ENCODE measurements at regions not wholly inside any gene's neighbourhood (a gene's known extent, or its start where the extent isn't known, plus 50 kb on each side); places are given as distances from the start of the nearest gene placed in this dataset.

DNA sequence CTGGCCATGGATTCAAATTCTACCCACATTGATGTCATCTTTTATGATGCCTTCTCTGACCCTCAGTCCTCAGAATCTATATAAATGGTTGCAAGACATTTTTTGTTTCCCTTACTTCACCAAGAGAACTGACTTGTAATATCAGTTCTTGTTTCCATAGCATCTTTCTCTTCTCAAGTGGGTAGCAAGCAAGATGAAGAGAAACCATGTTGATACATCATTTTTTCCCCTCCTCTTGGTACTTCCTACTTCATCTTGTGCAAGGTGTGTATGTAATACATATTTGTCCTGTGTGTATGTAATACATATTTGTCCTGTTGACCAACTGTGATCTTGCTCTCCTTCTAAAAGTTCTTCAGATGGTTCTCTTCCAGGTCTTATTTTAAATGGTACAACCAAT lies 348.6 kb downstream of the PTEN start:
- H3K4me1 ChIP-seq (ENCODE audit: insufficient read depth, low read length): no peaks in the 10 kb centered on the region
- H3K9me3 ChIP-seq (ENCODE audit: low read depth, low read length): no peaks in the 10 kb centered on the region
- H3K27me3 ChIP-seq (ENCODE audit: insufficient read depth, low read length): no peaks in the 10 kb centered on the region
- H3K4me3 ChIP-seq (ENCODE audit: low read length): no peak overlapping the region

DNA sequence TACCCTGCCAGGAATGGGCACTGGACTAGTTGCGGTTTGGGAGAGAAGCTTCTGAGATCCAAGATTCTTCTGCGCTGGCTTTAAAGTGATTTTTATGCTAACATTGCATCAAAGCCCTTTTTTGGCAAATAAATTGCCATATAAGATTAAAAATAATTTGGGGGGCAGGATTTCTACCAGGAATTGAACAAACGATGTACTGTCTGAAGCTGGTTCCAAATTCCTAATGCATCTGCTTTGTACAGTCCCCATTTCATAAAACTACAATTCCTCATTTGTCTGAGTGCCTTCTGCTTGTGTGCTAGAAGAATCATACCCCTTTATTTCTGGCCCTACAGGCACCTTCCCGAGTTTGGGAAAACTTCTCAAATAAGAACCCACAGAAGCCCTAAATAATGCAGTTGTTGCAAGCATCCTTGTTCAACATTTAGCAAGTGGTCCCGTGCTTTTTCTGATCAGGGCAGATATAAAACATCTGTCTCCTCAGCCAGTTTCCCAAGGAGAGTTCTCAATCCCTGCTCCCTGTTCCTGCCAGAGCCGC lies 349.7 kb downstream of the PTEN start:
- Histone ChIP-seq H3K27me3 (ENCODE audit: insufficient read depth, low read length) (no peaks in the 10 kb centered on the region), H3K4me1 (ENCODE audit: insufficient read depth, low read length) (no peaks in the 10 kb centered on the region), H3K9me3 (ENCODE audit: low read depth, low read length) (no peaks in the 10 kb centered on the region), H3K4me3 (ENCODE audit: low read length) (no peak overlapping the region)

DNA sequence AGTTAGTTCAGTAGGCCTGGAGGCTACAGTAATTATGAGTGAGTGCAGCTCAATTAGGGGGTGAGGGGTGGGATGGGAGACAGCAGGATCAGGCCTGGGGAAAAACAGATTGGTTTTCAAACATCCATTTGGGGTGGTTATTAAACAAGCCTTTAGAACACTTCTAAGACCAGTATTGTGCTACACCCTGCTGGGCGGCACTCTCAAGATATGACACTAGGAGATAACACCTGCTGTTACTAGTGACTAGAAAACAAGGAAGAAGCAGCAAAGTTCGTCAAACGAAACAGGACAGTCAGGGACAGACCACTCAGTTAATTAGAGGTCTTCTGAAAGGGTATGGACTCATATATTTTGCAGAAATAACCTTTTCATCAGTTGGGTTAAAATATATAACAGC lies 353.6 kb downstream of the PTEN start:
- Histone ChIP-seq H3K9me3 (ENCODE audit: low read depth, low read length) (no peaks in the 10 kb centered on the region), H3K27me3 (ENCODE audit: insufficient read depth, low read length) (no peaks in the 10 kb centered on the region), H3K4me1 (ENCODE audit: insufficient read depth, low read length) (no peaks in the 10 kb centered on the region), H3K4me3 (ENCODE audit: low read length) (no peak overlapping the region)

DNA sequence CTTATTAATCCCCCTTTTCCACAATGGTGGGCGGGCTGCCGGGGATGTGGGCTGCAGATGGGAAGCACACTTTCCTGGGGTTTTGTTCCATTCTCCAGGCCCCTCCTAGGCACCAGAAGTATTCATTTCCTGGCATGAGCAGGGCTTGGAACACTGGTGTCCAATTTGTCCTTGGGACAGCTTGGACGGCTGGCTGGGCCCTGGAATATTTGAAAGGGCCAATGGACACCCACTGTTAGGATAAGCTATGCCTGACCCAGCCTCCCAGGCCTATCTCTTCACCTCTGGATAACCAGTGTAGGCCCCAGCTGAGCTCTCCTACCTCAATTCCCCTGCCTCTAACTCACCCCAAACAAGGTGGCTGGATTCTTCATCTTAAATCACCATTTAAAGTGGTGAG lies 354.9 kb downstream of the PTEN start:
- Histone ChIP-seq H3K9me3 (ENCODE audit: low read depth, low read length) (no peaks in the 10 kb centered on the region), H3K27me3 (ENCODE audit: insufficient read depth, low read length) (no peaks in the 10 kb centered on the region), H3K4me1 (ENCODE audit: insufficient read depth, low read length) (no peaks in the 10 kb centered on the region), H3K4me3 (ENCODE audit: low read length) (no peak overlapping the region)

DNA sequence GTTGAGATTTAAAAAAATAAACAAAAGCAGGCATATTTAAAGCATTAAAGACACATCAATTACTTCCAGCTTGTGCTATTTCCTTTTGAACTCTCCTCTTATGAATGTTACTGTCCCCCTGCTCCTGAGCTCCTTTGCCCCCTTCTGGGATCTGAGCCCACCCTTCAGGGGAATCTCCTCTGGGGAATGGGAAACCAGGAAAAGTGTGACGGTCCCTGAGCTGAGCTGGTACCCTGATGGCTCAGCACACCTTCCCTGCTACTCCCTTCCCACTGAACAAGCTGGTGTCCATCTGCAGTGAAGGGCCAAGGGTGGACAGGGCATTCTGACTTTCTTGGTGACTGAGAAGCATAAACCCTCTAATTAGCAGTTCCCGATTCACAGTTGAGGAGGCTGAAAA lies 356.3 kb downstream of the PTEN start:
- Histone ChIP-seq H3K27me3 (ENCODE audit: insufficient read depth, low read length) (no peaks in the 10 kb centered on the region), H3K4me1 (ENCODE audit: insufficient read depth, low read length) (no peaks in the 10 kb centered on the region), H3K4me3 (ENCODE audit: low read length) (no peak overlapping the region), H3K9me3 (ENCODE audit: low read depth, low read length) (no peaks in the 10 kb centered on the region)

DNA sequence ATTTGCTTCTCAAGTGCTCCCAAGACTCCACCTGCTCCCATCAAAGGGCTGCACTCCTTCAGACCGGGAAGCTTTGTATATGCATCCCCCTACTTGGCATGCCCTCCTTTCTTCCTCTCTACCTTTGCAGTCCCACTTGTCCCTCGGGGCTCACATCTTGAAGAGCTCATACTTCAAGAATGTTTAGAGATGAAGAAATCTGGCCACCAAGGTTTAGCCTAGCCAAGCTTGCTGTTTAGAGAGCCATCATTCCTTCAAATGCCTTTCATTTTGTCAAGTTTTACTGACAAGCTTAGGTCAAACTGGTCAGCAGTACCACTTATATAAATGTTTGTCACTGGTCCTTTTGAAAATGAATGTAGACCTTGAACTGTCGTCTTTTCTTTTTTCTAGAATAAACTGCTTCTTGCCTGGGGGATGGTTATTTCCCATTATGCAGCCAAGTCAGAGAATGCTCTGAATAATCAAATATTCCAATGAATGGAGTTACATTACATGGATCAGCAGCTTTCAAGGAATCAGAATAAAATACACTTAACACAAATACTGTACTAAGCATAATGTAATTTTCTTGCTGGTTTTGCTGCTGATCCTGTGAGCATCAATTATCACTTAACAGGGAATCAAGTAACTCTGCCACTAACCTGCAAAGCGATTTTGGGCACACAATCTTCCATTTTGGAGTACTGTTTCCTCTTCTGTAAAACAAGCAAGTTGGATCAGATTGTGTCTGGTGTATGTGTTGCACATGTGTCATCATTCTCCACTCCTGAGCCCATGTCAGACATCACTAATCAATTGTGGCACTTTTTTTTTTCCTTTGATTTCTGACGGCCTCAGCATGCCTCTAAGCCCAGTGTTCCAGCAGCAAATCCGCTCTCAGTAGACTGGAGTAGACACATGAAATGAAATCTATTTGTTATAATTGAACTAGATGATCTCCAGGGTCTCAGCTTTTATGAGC lies 357.9 kb downstream of the PTEN start:
- H3K4me1 ChIP-seq (ENCODE audit: insufficient read depth, low read length): no peaks in the 10 kb centered on the region
- H3K27me3 ChIP-seq (ENCODE audit: insufficient read depth, low read length): no peaks in the 10 kb centered on the region
- H3K9me3 ChIP-seq (ENCODE audit: low read depth, low read length): no peaks in the 10 kb centered on the region
- H3K4me3 ChIP-seq (ENCODE audit: low read length): no peak overlapping the region

DNA sequence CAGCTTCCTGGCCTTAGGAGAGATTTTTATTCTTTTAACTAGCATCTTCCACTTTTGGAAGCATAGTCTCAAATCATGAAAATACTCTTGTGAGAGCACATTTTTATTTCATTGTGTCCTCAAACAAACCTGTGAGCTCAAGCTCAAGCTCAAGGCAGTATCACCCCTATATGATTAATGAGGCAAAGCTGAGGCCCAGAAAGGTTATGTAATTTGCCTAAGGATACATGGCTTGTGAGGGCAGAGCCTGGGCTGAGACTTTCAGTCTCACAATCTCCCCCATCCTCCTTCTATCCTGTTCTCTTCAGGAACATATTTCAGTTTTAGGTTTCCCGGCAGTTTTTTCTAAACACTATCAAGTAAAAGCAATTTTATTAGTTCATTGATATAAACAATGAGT lies 359.5 kb downstream of the PTEN start:
- H3K9me3 ChIP-seq (ENCODE audit: low read depth, low read length): no peaks in the 10 kb centered on the region
- no peaks in the 10 kb centered on the region for H3K27me3 ChIP-seq (ENCODE audit: insufficient read depth, low read length)
- no peaks in the 10 kb centered on the region for H3K4me1 ChIP-seq (ENCODE audit: insufficient read depth, low read length)
- H3K4me3 ChIP-seq (ENCODE audit: low read length): no peak overlapping the region

Data from mononuclear cell (primary cell).